BJ (cell line): ENCODE measurements at regions not wholly inside any gene's neighbourhood (a gene's known extent, or its start where the extent isn't known, plus 50 kb on each side); places are given as distances from the start of the nearest gene placed in this dataset.

Experiments used
- CTCF ChIA-PET: fragments of 350-600 bp; formaldehyde crosslinking; extraction: SDS; loops from one replicate; lab custom pipeline; 2021; ENCODE audit warnings: antibody characterized with exemption, inconsistent platforms; lab: Yijun Ruan, JAX
- POLR2A ChIA-PET: fragments of 300-600 bp; sonication (Branson Sonifier 250); formaldehyde crosslinking; extraction: SDS; loops from one replicate; lab custom pipeline; 2021; ENCODE audit warnings: antibody characterized with exemption; lab: Charles Lee
- DNase-seq: peaks from one replicate; pipeline ENCODE4 v3.0.0-alpha.2; 2011; ENCODE audit warnings: low read depth
- H3K27me3 ChIP-seq: 2 replicates; pipeline ENCODE4 v1.6.0; 2011; ENCODE audit warnings: low read length; ENCODE audit not compliant: control insufficient read depth, insufficient read depth
- H3K36me3 ChIP-seq: 2 replicates; pipeline ENCODE4 v1.5.1; 2011; ENCODE audit warnings: low read length; ENCODE audit not compliant: control insufficient read depth, insufficient read depth
- H3K4me3 ChIP-seq: 2 replicates; pipeline ENCODE4 v1.5.1; 2011; ENCODE audit warnings: low read depth, mild to moderate bottlenecking, control low read depth, low read length
- CTCF ChIP-seq: IDR thresholded peaks from 2 replicates; pipeline ENCODE4 v1.5.1; 2011; ENCODE audit warnings: low read depth, mild to moderate bottlenecking, control low read depth, inconsistent platforms, low read length, moderate library complexity; ENCODE audit not compliant: insufficient read depth

DNA sequence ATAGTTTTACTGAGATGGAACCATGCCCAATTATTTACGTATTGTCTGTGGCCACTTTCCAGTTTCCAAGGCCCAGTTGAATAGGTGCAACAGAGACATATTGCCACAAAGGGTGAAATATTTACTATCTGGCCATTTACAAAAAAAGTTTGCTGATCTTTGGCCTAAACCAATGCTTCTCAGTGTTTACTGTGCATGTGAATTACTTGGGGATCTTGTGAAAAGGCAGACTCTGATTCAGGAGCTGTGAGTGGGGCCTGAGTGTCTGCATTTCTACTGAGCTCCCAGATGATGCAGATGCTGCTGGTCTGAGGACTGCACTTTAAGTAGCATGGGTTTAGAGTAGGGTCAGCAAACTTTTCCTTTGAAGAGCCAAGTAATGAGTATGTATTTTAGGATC lies 94.1 kb upstream of the PDE5A start:
- TF ChIP-seq CTCF, result no peak
- no peaks in the 10 kb centered on the region for H3K36me3 ChIP-seq
- ChIA-PET POLR2A (no interaction called here), CTCF (interaction anchor here (0.7 to 1.6 kb wide), 2 partner anchors 10 to 295 kb away, joined by 3 read pairs; no protein-coding TSS in a partner anchor)
- H3K4me3 ChIP-seq, result no peak overlapping the region
- no peaks in the 10 kb centered on the region for H3K27me3 ChIP-seq
- DNase-seq, result no peak

- DNase-seq, result no peak
- CTCF ChIA-PET, result interaction anchor here (1.1 to 1.6 kb wide), 2 partner anchors 9 to 93 kb away, joined by 3 to 4 read pairs; partner anchors contain the start of gene PDE5A
- Histone ChIP-seq H3K36me3 (no peaks in the 10 kb centered on the region), H3K4me3 (no peak overlapping the region), H3K27me3 (no peaks in the 10 kb centered on the region)
- POLR2A ChIA-PET, result no interaction called here
- TF ChIP-seq CTCF, result no peak
Measured at GRCh38 chr4:119721878-119722277, 93.3 kb upstream of the PDE5A start.

GRCh38 chr4:119715490-119716445 lies 87.2 kb upstream of the PDE5A start:
- Histone ChIP-seq H3K4me3 (no peak overlapping the region), H3K27me3 (no peaks in the 10 kb centered on the region), H3K36me3 (no peaks in the 10 kb centered on the region)
- ChIA-PET POLR2A (no interaction called here), CTCF (no interaction called here)
- TF ChIP-seq CTCF, result no peak
- no peak for DNase-seq

- Histone ChIP-seq H3K4me3 (no peak overlapping the region), H3K36me3 (no peaks in the 10 kb centered on the region), H3K27me3 (no peaks in the 10 kb centered on the region)
- ChIA-PET CTCF (interaction anchor here (0.7 kb wide), 1 partner anchor 230 kb away, joined by 3 read pairs; no protein-coding TSS in a partner anchor), POLR2A (no interaction called here)
- DNase-seq, result no peak
- no peak for TF ChIP-seq CTCF
Measured at GRCh38 chr4:119709418-119709817, 80.8 kb upstream of the PDE5A start.

- no peaks in the 10 kb centered on the region for H3K27me3 ChIP-seq
- DNase-seq, result no peak
- TF ChIP-seq CTCF, result no peak
- no peak overlapping the region for H3K4me3 ChIP-seq
- ChIA-PET CTCF (no interaction called here), POLR2A (no interaction called here)
- H3K36me3 ChIP-seq, result no peaks in the 10 kb centered on the region
Measured at GRCh38 chr4:119707336-119707735, 78.7 kb upstream of the PDE5A start.
